Esophagus squamous epithelium (tissue), 4 donors: ENCODE measurements at regions not wholly inside any gene's neighbourhood (a gene's known extent, or its start where the extent isn't known, plus 50 kb on each side); places are given as distances from the start of the nearest gene placed in this dataset.

Experiments used
- CTCF ChIP-seq, 6 experiments: fragments of 450-650 bp in 4 of 6; fragments of 200-600 bp in 2 of 6; sonication (generic) in 2 of 6; IDR thresholded peaks; one replicate each; pipeline ENCODE4 v1.5.1; 2016 to 2019; ENCODE audit warnings: antibody characterized with exemption in 6 of 6, mild to moderate bottlenecking in 4 of 6, moderate library complexity in 4 of 6
- POLR2A ChIP-seq, 4 donors: fragments of 450-650 bp; IDR thresholded peaks; one replicate each; pipeline ENCODE4 v1.6.1; 2017; ENCODE audit warnings: antibody characterized with exemption in 4 of 4, mild to moderate bottlenecking in 4 of 4, moderate library complexity in 3 of 4

GRCh38 chr4:127250577-127250976 is 382.2 kb upstream of the INTU start:
- TF ChIP-seq CTCF (IDR thresholded peaks at IDR 0.05) (no peak), POLR2A (IDR thresholded peaks at IDR 0.05) (no peak)
